Keratinocyte (primary cell): ENCODE measurements at regions not wholly inside any gene's neighbourhood (a gene's known extent, or its start where the extent isn't known, plus 50 kb on each side); places are given as distances from the start of the nearest gene placed in this dataset.

Experiments used
- DNase-seq: peaks from one replicate; pipeline ENCODE4 v3.0.0-alpha.2; 2011; ENCODE audit warnings: low read depth, missing footprints, low spot score
- FAIRE-seq: peaks from 2 replicates; lab custom pipeline; 2011; peaks lifted over from hg19 to GRCh38; lab: Jason Lieb, UNC
- H2AFZ ChIP-seq: 2 replicates; pipeline ENCODE4 v1.6.0; 2012; ENCODE audit warnings: low read length, control low read depth, inconsistent platforms; ENCODE audit not compliant: control insufficient read depth
- H3K27ac ChIP-seq: 2 replicates; pipeline ENCODE4 v1.5.1; 2011; ENCODE audit warnings: low read length; ENCODE audit not compliant: control insufficient read depth, insufficient read depth
- H3K27me3 ChIP-seq: 3 replicates; pipeline ENCODE4 v1.6.0; 2011; ENCODE audit warnings: low read length; ENCODE audit not compliant: control insufficient read depth, insufficient read depth; ENCODE audit errors: extremely low read depth
- H3K36me3 ChIP-seq, 2 experiments: 2 replicates in 1 of 2; 3 replicates in 1 of 2; pipeline ENCODE4 v1.5.1; 2011; ENCODE audit warnings: low read length in 2 of 2, mild to moderate bottlenecking in 1 of 2; ENCODE audit not compliant: control insufficient read depth in 2 of 2, insufficient read depth in 2 of 2; ENCODE audit errors: extremely low read depth in 1 of 2
- H3K4me1 ChIP-seq: 3 replicates; pipeline ENCODE4 v1.5.1; 2011; ENCODE audit warnings: low read length; ENCODE audit not compliant: control insufficient read depth, insufficient read depth; ENCODE audit errors: extremely low read depth
- H3K4me2 ChIP-seq: 3 replicates; pipeline ENCODE4 v1.6.0; 2011; ENCODE audit warnings: low read depth, low read length; ENCODE audit not compliant: control insufficient read depth, insufficient read depth; ENCODE audit errors: extremely low read depth
- H3K4me3 ChIP-seq, 3 experiments: fragments of 200-600 bp in 1 of 3; sonication (generic) in 1 of 3; 2 replicates in 2 of 3; 3 replicates in 1 of 3; pipeline ENCODE4 v1.5.1; 2011 to 2016; ENCODE audit warnings: low read length in 3 of 3, mild to moderate bottlenecking in 3 of 3, control low read depth in 2 of 3, inconsistent platforms in 1 of 3, low read depth in 1 of 3, mixed read lengths in 1 of 3, mixed run types in 1 of 3, moderate library complexity in 1 of 3; ENCODE audit not compliant: control insufficient read depth in 2 of 3, insufficient read depth in 2 of 3; ENCODE audit errors: extremely low read depth in 1 of 3
- H3K79me2 ChIP-seq: 2 replicates; pipeline ENCODE4 v1.6.0; 2012; ENCODE audit warnings: low read length; ENCODE audit not compliant: control insufficient read depth, insufficient read depth
- H3K9ac ChIP-seq: 3 replicates; pipeline ENCODE4 v1.6.0; 2011; ENCODE audit warnings: low read length; ENCODE audit not compliant: control insufficient read depth, insufficient read depth; ENCODE audit errors: extremely low read depth
- H3K9me1 ChIP-seq: 3 replicates; pipeline ENCODE4 v1.6.0; 2011; ENCODE audit warnings: low read length; ENCODE audit not compliant: control insufficient read depth, insufficient read depth; ENCODE audit errors: extremely low read depth
- H3K9me3 ChIP-seq: 2 replicates; pipeline ENCODE4 v1.5.1; 2012; ENCODE audit warnings: low read depth, low read length; ENCODE audit not compliant: control insufficient read depth
- H4K20me1 ChIP-seq: 3 replicates; pipeline ENCODE4 v1.6.0; 2011; ENCODE audit warnings: low read length; ENCODE audit not compliant: control insufficient read depth, insufficient read depth; ENCODE audit errors: extremely low read depth
- CTCF ChIP-seq, 3 experiments: IDR thresholded peaks in 1 of 3; conservative IDR thresholded peaks in 1 of 3; optimal IDR thresholded peaks in 1 of 3; 2 replicates in 2 of 3; 3 replicates in 1 of 3; pipeline versions ENCODE3 to v1.5.1; 2011; ENCODE audit warnings: low read length in 3 of 3, mild to moderate bottlenecking in 3 of 3, moderate library complexity in 2 of 3, control low read depth in 1 of 3, inconsistent platforms in 1 of 3; ENCODE audit not compliant: insufficient read depth in 2 of 3; ENCODE audit errors: extremely low read depth in 1 of 3
- EZH2 ChIP-seq: IDR thresholded peaks from one replicate; pipeline ENCODE4 v1.6.1; 2012; ENCODE audit warnings: inconsistent platforms, mild to moderate bottlenecking, low read length, moderate library complexity
- dilution Hi-C: fragments of 300-500 bp; cut with MboI; formaldehyde crosslinking; loops from one replicate; pipeline ENCODE4 v1.7.0; 2020; ENCODE audit warnings: low sequenced_read_pairs; ENCODE audit not compliant: extremely low pct_ligation_motif_present

GRCh38 chr6:144886682-144887081 is 601.5 kb downstream of the UTRN start:
- TF ChIP-seq CTCF (optimal IDR thresholded peaks at IDR 0.05 in 1 of 3, IDR thresholded peaks at IDR 0.05 in 1 of 3, conservative IDR thresholded peaks at IDR 0.05 in 1 of 3; ENCODE audit: extremely low read depth in 1 of 3, insufficient read depth in 2 of 3, low read length in 3 of 3) (no peak), EZH2 (no peak)
- Histone ChIP-seq H3K36me3 (no peaks in the 10 kb centered on the region), H3K4me1 (no peaks in the 10 kb centered on the region), H3K79me2 (no peaks in the 10 kb centered on the region), H3K4me3 (no peak overlapping the region), H3K27ac (no peak overlapping the region), H2AFZ (no peak overlapping the region), H4K20me1 (no peaks in the 10 kb centered on the region), H3K4me2 (no peak overlapping the region), H3K9me1 (no peaks in the 10 kb centered on the region), H3K27me3 (no peaks in the 10 kb centered on the region), H3K9me3 (no peaks in the 10 kb centered on the region), H3K9ac (no peak overlapping the region)
- no peak for DNase-seq
- dilution Hi-C loops = no loop called here
- no peak for FAIRE-seq

- no peak for FAIRE-seq
- no peaks in the 10 kb centered on the region for H3K36me3 ChIP-seq
- dilution Hi-C loops = no loop called here
Measured at GRCh38 chr6:144888621-144889020, 603.5 kb downstream of the UTRN start.

More at GRCh38 chr6:144888621-144889020, 603.5 kb downstream of the UTRN start:
- H3K9ac ChIP-seq = no peak overlapping the region
- no peak overlapping the region for H2AFZ ChIP-seq
- DNase-seq = no peak
- no peak overlapping the region for H3K27ac ChIP-seq
- H3K79me2 ChIP-seq = no peaks in the 10 kb centered on the region
- no peaks in the 10 kb centered on the region for H3K4me1 ChIP-seq
- H4K20me1 ChIP-seq = no peaks in the 10 kb centered on the region
- H3K27me3 ChIP-seq = no peaks in the 10 kb centered on the region
- H3K4me2 ChIP-seq = no peak overlapping the region
- H3K9me1 ChIP-seq = no peaks in the 10 kb centered on the region
- TF ChIP-seq EZH2 (no peak), CTCF (optimal IDR thresholded peaks at IDR 0.05 in 1 of 3, IDR thresholded peaks at IDR 0.05 in 1 of 3, conservative IDR thresholded peaks at IDR 0.05 in 1 of 3; ENCODE audit: extremely low read depth in 1 of 3, insufficient read depth in 2 of 3, low read length in 3 of 3) (no peak)
- no peaks in the 10 kb centered on the region for H3K9me3 ChIP-seq
- no peak overlapping the region for H3K4me3 ChIP-seq
